Left ventricle myocardium inferior (tissue), 1 donor: ENCODE measurements at regions not wholly inside any gene's neighbourhood (a gene's known extent, or its start where the extent isn't known, plus 50 kb on each side); places are given as distances from the start of the nearest gene placed in this dataset.

Experiments
- DNase-seq: peaks from one replicate; pipeline ENCODE4 v3.0.0-alpha.2; 2020
- H3K27ac ChIP-seq: fragments of 200-600 bp; replicated peaks from 2 replicates; pipeline ENCODE4 v1.8.0; 2021
- H3K27me3 ChIP-seq: fragments of 200-600 bp; 2 replicates; pipeline ENCODE4 v1.8.0; 2021; ENCODE audit warnings: low read depth
- H3K36me3 ChIP-seq: fragments of 200-600 bp; 2 replicates; pipeline ENCODE4 v1.8.0; 2021
- H3K4me1 ChIP-seq: fragments of 200-600 bp; 2 replicates; pipeline ENCODE4 v1.8.0; 2021
- H3K4me3 ChIP-seq: fragments of 200-600 bp; 2 replicates; pipeline ENCODE4 v1.8.0; 2021; ENCODE audit warnings: mild to moderate bottlenecking, moderate library complexity
- H3K9me3 ChIP-seq: fragments of 200-600 bp; replicated peaks from 2 replicates; pipeline ENCODE4 v1.8.0; 2021
- CTCF ChIP-seq: fragments of 200-600 bp; IDR thresholded peaks from 2 replicates; pipeline ENCODE4 v1.8.0; 2021; ENCODE audit warnings: antibody characterized with exemption, mild to moderate bottlenecking, borderline replicate concordance
- intact Hi-C: fragments of 100-400 bp; cut with micrococcal nuclease; formaldehyde crosslinking; loops from one replicate; pipeline ENCODE4 v1.11.0; 2022
- donor health status: DM: no; HTN: yes; CAD: no; lungs with severe emphysema.

- intact Hi-C loops: no loop called here
- Histone ChIP-seq H3K27ac (no peak overlapping the region), H3K4me1 (no peaks in the 10 kb centered on the region), H3K9me3 (peaks cover 14% of the 10 kb centered on the region), H3K36me3 (no peaks in the 10 kb centered on the region), H3K27me3 (no peaks in the 10 kb centered on the region), H3K4me3 (no peak overlapping the region)
- TF ChIP-seq CTCF: no peak
- DNase-seq: no peak
These were observed 645.4 kb upstream of the ATXN7L3B start for GRCh38 chr12:73892201-73892600.

GRCh38 chr12:73898645-73899044 is 639.0 kb upstream of the ATXN7L3B start:
- intact Hi-C loops: no loop called here
- Histone ChIP-seq H3K36me3 (no peaks in the 10 kb centered on the region), H3K9me3 (peaks cover 4% of the 10 kb centered on the region), H3K4me3 (no peak overlapping the region), H3K4me1 (no peaks in the 10 kb centered on the region), H3K27ac (no peak overlapping the region), H3K27me3 (no peaks in the 10 kb centered on the region)
- no peak for TF ChIP-seq CTCF
- no peak for DNase-seq

- H3K27ac ChIP-seq: no peak overlapping the region
- H3K9me3 ChIP-seq: no peaks in the 10 kb centered on the region
- no peaks in the 10 kb centered on the region for H3K4me1 ChIP-seq
- no peaks in the 10 kb centered on the region for H3K36me3 ChIP-seq
- no peak for DNase-seq
- intact Hi-C loops: no loop called here
- no peaks in the 10 kb centered on the region for H3K27me3 ChIP-seq
- no peak for TF ChIP-seq CTCF
- H3K4me3 ChIP-seq: no peak overlapping the region
These were observed 635.4 kb upstream of the ATXN7L3B start for GRCh38 chr12:73902260-73902659.

- Histone ChIP-seq H3K27me3 (no peaks in the 10 kb centered on the region), H3K4me1 (no peaks in the 10 kb centered on the region), H3K4me3 (no peak overlapping the region), H3K36me3 (no peaks in the 10 kb centered on the region), H3K27ac (no peak overlapping the region), H3K9me3 (peaks cover 4% of the 10 kb centered on the region)
- DNase-seq: no peak
- intact Hi-C loops: no loop called here
- no peak for TF ChIP-seq CTCF
These were observed 630.9 kb upstream of the ATXN7L3B start for GRCh38 chr12:73906757-73907156.

- intact Hi-C loops: no loop called here
- H3K27me3 ChIP-seq: no peaks in the 10 kb centered on the region
- TF ChIP-seq CTCF: no peak
These were observed 601.8 kb upstream of the ATXN7L3B start for GRCh38 chr12:73935817-73936216.

More at GRCh38 chr12:73935817-73936216, 601.8 kb upstream of the ATXN7L3B start:
- Histone ChIP-seq H3K27ac (no peak overlapping the region), H3K36me3 (no peaks in the 10 kb centered on the region), H3K9me3 (no peaks in the 10 kb centered on the region), H3K4me3 (no peak overlapping the region), H3K4me1 (no peaks in the 10 kb centered on the region)
- no peak for DNase-seq
